K562 (cell line): ENCODE measurements at regions not wholly inside any gene's neighbourhood (a gene's known extent, or its start where the extent isn't known, plus 50 kb on each side); places are given as distances from the start of the nearest gene placed in this dataset.
A peak's percentile ranks its signal among the peaks of the same experiment; 100 is the strongest.

Experiments
- ATAC-seq: fragments of 200-7000 bp; cut with Tn5 transposase; 3 replicates; pipeline ENCODE4 v1.9.1; 2020; ENCODE audit warnings: moderate library complexity
- BruUV-seq: library from RNA; stranded (reverse); fragments of 400-500 nt; replicated peaks from 2 replicates; lab custom pipeline; 2021; lab: Mats Ljungman, UMichigan
- CTCF ChIA-PET: fragments of 300-600 bp; formaldehyde crosslinking; extraction: SDS; loops from one replicate; lab custom pipeline; 2021; ENCODE audit warnings: low intra/inter-chr PET ratio; lab: Yijun Ruan, JAX
- POLR2A ChIA-PET: fragments of 300-600, 350-650 bp; sonication (Branson Sonifier 250); formaldehyde crosslinking; extraction: SDS; loops from one replicate; lab custom pipeline; 2021; ENCODE audit warnings: antibody characterized with exemption, inconsistent platforms; lab: Yijun Ruan, JAX
- DNase-seq, 4 experiments: peaks; one replicate each; pipeline versions ENCODE4 v3.0.0 to v3.0.0-alpha.2; 2011 to 2018; ENCODE audit warnings: low spot score in 3 of 4, mixed read lengths in 3 of 4; ENCODE audit errors: extremely low read depth in 1 of 4
- FAIRE-seq: peaks from 2 replicates; lab custom pipeline; 2011; peaks lifted over from hg19 to GRCh38; lab: Jason Lieb, UNC
- H2AFZ ChIP-seq: 2 replicates; pipeline ENCODE4 v1.6.0; 2011; ENCODE audit warnings: low read depth, low read length, control low read depth, inconsistent platforms
- H3K27ac ChIP-seq: fragments of 200-600 bp; 3 replicates; pipeline ENCODE4 v1.8.0; 2011; ENCODE audit warnings: low read depth, mild to moderate bottlenecking, control low read depth, inconsistent platforms, low read length, moderate library complexity, mixed read lengths; ENCODE audit errors: extremely low read depth
- H3K27me3 ChIP-seq, 2 experiments: fragments of 300-600 bp in 1 of 2; 2 replicates in 1 of 2; 3 replicates in 1 of 2; pipeline versions ENCODE4 v1.6.0 to v1.8.0; 2011; ENCODE audit warnings: inconsistent platforms in 2 of 2, low read length in 2 of 2, mild to moderate bottlenecking in 1 of 2, mixed read lengths in 1 of 2, moderate library complexity in 1 of 2; ENCODE audit not compliant: control insufficient read depth in 2 of 2, insufficient read depth in 2 of 2
- H3K36me3 ChIP-seq: fragments of 300-600 bp; 3 replicates; pipeline ENCODE4 v1.8.0; 2011; ENCODE audit warnings: mild to moderate bottlenecking, low read length, inconsistent platforms; ENCODE audit not compliant: control insufficient read depth, insufficient read depth
- H3K4me1 ChIP-seq, 2 experiments: fragments of 200-600 bp in 1 of 2; replicated peaks in 1 of 2; 2 replicates in 1 of 2; 3 replicates in 1 of 2; pipeline versions ENCODE4 v1.5.1 to v1.8.0; 2011; ENCODE audit warnings: inconsistent platforms in 2 of 2, low read length in 2 of 2, mild to moderate bottlenecking in 1 of 2, mixed read lengths in 1 of 2, moderate library complexity in 1 of 2; ENCODE audit not compliant: control insufficient read depth in 2 of 2, insufficient read depth in 2 of 2
- H3K4me2 ChIP-seq: 2 replicates; pipeline ENCODE4 v1.6.1; 2011; ENCODE audit warnings: low read length, control low read depth, inconsistent platforms, mixed read lengths; ENCODE audit not compliant: insufficient read depth
- H3K4me3 ChIP-seq: fragments of 200-600 bp; sonication (generic), shearing (Covaris generic); 2 replicates; pipeline ENCODE4 v1.5.1; 2016; ENCODE audit warnings: control low read depth, inconsistent platforms
- H3K79me2 ChIP-seq: fragments of 200-600 bp; 3 replicates; pipeline ENCODE4 v1.8.0; 2011; ENCODE audit warnings: low read length, inconsistent platforms; ENCODE audit not compliant: control insufficient read depth, insufficient read depth
- H3K9ac ChIP-seq, 2 experiments: 2 replicates each; pipeline versions ENCODE4 v1.6.0 to v1.6.1; 2011; ENCODE audit warnings: low read depth in 2 of 2, low read length in 2 of 2, control low read depth in 1 of 2, inconsistent platforms in 1 of 2, mild to moderate bottlenecking in 1 of 2, mixed read lengths in 1 of 2; ENCODE audit not compliant: insufficient read depth in 1 of 2
- H3K9me1 ChIP-seq: one replicate; pipeline ENCODE4 v1.6.0; 2011; ENCODE audit warnings: inconsistent platforms, mild to moderate bottlenecking, low read length, moderate library complexity; ENCODE audit not compliant: control insufficient read depth, insufficient read depth
- H3K9me3 ChIP-seq: replicated peaks from 2 replicates; pipeline ENCODE4 v1.5.1; 2011; ENCODE audit warnings: low read depth, low read length, inconsistent platforms; ENCODE audit not compliant: control insufficient read depth, insufficient read depth
- H4K20me1 ChIP-seq: replicated peaks from 2 replicates; pipeline ENCODE4 v1.6.1; 2011; ENCODE audit warnings: low read length, inconsistent platforms, mixed read lengths; ENCODE audit not compliant: control insufficient read depth, insufficient read depth
- EHMT2 ChIP-seq: fragments of 450-650 bp; IDR thresholded peaks from 2 replicates; pipeline ENCODE4 v1.6.1; 2018; ENCODE audit warnings: antibody characterized with exemption
- ZNF408 ChIP-seq: fragments of 250-450 bp; sonication (Bioruptor Pico); IDR thresholded peaks from 2 replicates; pipeline ENCODE4 v1.4.0; 2020; ENCODE audit warnings: low read depth, mild to moderate bottlenecking, moderate library complexity
- ZNF511 ChIP-seq: sonication (generic); formaldehyde crosslinking; IDR thresholded peaks from 2 replicates; pipeline ENCODE4 v1.8.0; 2022; ENCODE audit warnings: mild to moderate bottlenecking, missing genetic modification reagents
- WGBS: fragments of 100-300 bp; shearing (Covaris generic); methylation state at CpG from one replicate; pipeline ENCODE4 v1.1.6; 2016; ENCODE audit warnings: low coverage, mixed read lengths; ENCODE audit not compliant: insufficient coverage; ENCODE audit errors: missing lambda C conversion rate; 5-methylcytosine and 5-hydroxymethylcytosine counted together
- in situ Hi-C: fragments of 300-500 bp; cut with MboI; formaldehyde crosslinking; loops from 4 replicates; pipeline ENCODE4 v1.15.0; 2018; ENCODE audit warnings: inconsistent platforms, mixed read lengths
- intact Hi-C: fragments of 100-400 bp; cut with micrococcal nuclease; formaldehyde crosslinking; loops from 2 replicates; pipeline ENCODE4 v1.14.2; 2022
- TF ChIP-seq, protein P1 (sequence below): sonication (generic); IDR thresholded peaks from 2 replicates; pipeline ENCODE4 v1.6.1; 2016

DNA sequence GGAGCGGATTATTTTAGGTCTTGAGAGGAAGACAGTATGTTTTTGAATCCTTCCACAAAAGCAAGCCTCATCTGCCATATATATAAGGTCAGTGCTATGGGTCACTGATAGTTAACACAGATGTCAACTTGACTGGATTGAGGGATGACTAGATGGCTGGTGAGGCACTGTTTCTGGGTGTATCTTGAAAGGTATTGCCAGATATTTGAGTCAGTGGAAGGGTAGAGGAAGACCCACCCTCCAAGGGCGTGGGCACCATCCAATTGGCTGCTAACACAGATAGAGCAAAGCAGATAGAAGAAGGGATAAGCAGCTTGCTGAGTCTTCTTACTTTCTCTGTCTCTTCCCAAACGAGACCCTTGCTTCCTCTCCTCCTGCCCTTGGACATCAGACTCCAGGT, 185.0 kb upstream of the BTG1 start:
- ChIA-PET CTCF (no interaction called here), POLR2A (interaction anchor here (1.4 to 1.5 kb wide), 2 partner anchors 9 to 185 kb away, joined by 4 to 8 read pairs; partner anchors contain the start of gene BTG1)
- H3K27me3 ChIP-seq, result no peaks in the 10 kb centered on the region
- no peak overlapping the region for H3K27ac ChIP-seq
- H3K79me2 ChIP-seq, result no peaks in the 10 kb centered on the region
- no peak overlapping the region for H3K4me2 ChIP-seq
- H4K20me1 ChIP-seq, result no peaks in the 10 kb centered on the region
- no peaks in the 10 kb centered on the region for H3K9me3 ChIP-seq
- H3K9ac ChIP-seq, result no peak overlapping the region
- H2AFZ ChIP-seq, result peak overlapping the region; percentile 67
- ATAC-seq (peak; percentile 71), DNase-seq (no peak), FAIRE-seq (no peak)
- intact Hi-C loops, result no loop called here
- in situ Hi-C loops, result no loop called here
- no peaks in the 10 kb centered on the region for H3K36me3 ChIP-seq
- no TSS peak for BruUV-seq
- TF ChIP-seq EHMT2, result peak; percentile 37; the same call in 1 of the 2 replicates
- TF ChIP-seq, protein P1, sequence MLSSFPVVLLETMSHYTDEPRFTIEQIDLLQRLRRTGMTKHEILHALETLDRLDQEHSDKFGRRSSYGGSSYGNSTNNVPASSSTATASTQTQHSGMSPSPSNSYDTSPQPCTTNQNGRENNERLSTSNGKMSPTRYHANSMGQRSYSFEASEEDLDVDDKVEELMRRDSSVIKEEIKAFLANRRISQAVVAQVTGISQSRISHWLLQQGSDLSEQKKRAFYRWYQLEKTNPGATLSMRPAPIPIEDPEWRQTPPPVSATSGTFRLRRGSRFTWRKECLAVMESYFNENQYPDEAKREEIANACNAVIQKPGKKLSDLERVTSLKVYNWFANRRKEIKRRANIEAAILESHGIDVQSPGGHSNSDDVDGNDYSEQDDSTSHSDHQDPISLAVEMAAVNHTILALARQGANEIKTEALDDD, result peak; percentile 56; the same call in 1 of the 2 replicates
- no peak for TF ChIP-seq ZNF408 (CRISPR knock-in tag)
- H3K9me1 ChIP-seq, result no peaks in the 10 kb centered on the region
- WGBS, result 37% methylated on average over 3 of the region's 3 CpGs
- no peak overlapping the region for H3K4me3 ChIP-seq
- H3K4me1 ChIP-seq, result peaks cover 0 to 9% of the 10 kb centered on the region in 2 experiments; a peak in 3 of 5 replicates

DNA sequence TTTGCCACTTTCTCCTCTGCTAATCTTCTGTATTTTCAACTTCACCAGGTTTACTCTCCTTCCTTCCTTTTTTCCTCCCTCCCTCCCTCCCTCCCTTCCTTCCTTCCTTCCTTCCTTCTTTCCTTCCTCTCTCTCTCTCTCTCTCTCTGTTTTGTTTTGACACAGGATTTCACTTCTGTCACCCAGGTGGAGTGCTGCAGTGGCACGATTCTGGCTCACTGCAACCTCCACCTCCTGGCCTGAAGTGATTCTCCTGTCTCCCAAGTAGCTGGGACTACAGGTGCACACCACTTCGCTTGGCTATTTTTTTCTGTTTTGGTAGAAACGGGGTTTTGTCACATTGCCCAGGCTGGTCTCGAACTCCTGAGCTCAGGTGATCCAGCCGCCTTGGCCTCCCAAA, 181.2 kb upstream of the BTG1 start:
- Histone ChIP-seq H3K9me1 (no peaks in the 10 kb centered on the region), H2AFZ (no peak overlapping the region), H4K20me1 (no peaks in the 10 kb centered on the region), H3K4me3 (no peak overlapping the region), H3K27me3 (no peaks in the 10 kb centered on the region), H3K27ac (no peak overlapping the region), H3K4me1 (peaks cover 0 to 6% of the 10 kb centered on the region in 2 experiments; a peak in 3 of 5 replicates), H3K79me2 (no peaks in the 10 kb centered on the region), H3K9me3 (no peaks in the 10 kb centered on the region), H3K4me2 (no peak overlapping the region), H3K9ac (no peak overlapping the region), H3K36me3 (no peaks in the 10 kb centered on the region)
- in situ Hi-C loops, result no loop called here
- no peak for ATAC-seq
- FAIRE-seq, result no peak
- CTCF ChIA-PET, result no interaction called here
- intact Hi-C loops, result no loop called here
- TF ChIP-seq ZNF511 (CRISPR knock-in tag), result no peak
- POLR2A ChIA-PET, result interaction anchor here (0.9 kb wide), 1 partner anchor 182 kb away, joined by 3 read pairs; the partner anchor contains the start of gene BTG1
- DNase-seq, result no peak
- 30% methylated on average over 3 of the region's 5 CpGs for WGBS
- BruUV-seq, result no TSS peak
